Activated CD4-positive, alpha-beta T cell treated with anti-CD3 and anti-CD28 coated beads for 24 hours (primary cell): ENCODE measurements at regions not wholly inside any gene's neighbourhood (a gene's known extent, or its start where the extent isn't known, plus 50 kb on each side); places are given as distances from the start of the nearest gene placed in this dataset.
"Not testable (repeated sequence)": the region's sequence is repeated elsewhere in the genome, so short reads cannot be mapped to it uniquely, and the experiment has no call there.

Experiments
- DNase-seq, 2 donors: peaks; one replicate each; pipeline ENCODE4 v3.0.0-alpha.2; 2020; ENCODE audit warnings: low read depth in 2 of 2

DNA sequence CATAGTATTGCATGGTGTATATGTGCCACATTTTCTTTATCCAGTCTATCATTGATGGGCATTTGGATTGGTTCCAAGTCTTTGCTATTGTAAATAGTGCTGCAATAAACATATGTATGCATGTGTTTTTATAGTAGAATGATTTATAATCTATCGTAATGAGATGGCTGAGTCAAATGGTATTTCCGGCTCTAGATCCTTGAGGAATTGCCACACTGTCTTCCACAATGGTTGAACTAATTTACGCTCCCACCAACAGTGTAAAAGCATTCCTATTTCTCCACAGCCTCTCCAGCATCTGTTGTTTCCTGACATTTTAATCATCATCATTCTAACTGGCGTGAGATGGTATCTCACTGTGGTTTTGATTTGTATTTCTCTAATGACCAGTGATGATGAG lies 608.5 kb upstream of the SEMA6D start:
- DNase-seq, result not testable (repeated sequence)

GRCh38 chr15:47116698-47117097 lies 600.6 kb upstream of the SEMA6D start:
- no peak for DNase-seq

DNA sequence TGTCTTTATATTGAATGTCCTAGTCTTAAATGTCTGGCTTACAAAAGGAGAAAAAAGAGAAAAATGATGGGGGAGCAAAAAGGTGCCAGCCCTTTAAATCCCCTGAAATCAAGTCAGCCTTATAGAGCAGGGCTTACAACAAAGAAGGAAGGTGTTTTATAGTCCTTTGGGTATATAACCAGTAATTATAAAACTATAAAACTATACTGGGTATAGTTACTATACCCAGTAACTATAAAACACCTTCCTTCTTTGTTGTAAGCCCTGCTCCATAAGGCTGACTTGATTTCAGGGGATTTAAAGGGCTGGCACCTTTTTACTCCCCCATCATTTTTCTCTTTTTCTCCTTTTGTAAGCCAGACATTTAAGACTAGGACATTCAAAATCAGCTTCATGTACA lies 598.0 kb upstream of the SEMA6D start:
- DNase-seq, result no peak

- DNase-seq, result no peak
These were observed 592.7 kb upstream of the SEMA6D start for GRCh38 chr15:47124430-47125102.

- no peak for DNase-seq
These were observed 588.3 kb upstream of the SEMA6D start for GRCh38 chr15:47129033-47129432.

DNA sequence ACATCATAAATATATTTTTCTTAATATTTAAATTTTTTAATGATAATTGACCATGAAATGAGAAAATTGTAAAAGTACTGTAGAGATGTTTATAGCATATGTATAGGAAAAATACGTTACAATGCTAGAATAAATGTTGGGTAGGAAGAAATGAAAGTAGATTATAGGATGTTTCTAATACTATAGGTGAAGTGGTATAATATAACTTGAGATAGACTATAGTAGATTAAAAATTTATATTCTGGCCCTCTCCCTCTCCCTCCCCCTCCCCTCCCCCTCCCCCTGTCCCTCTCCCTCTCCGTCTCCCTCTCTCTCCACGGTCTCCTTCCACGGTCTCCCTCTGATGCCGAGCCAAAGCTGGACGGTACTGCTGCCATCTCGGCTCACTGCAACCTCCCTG lies 585.9 kb upstream of the SEMA6D start:
- DNase-seq, result not testable (repeated sequence)

DNA sequence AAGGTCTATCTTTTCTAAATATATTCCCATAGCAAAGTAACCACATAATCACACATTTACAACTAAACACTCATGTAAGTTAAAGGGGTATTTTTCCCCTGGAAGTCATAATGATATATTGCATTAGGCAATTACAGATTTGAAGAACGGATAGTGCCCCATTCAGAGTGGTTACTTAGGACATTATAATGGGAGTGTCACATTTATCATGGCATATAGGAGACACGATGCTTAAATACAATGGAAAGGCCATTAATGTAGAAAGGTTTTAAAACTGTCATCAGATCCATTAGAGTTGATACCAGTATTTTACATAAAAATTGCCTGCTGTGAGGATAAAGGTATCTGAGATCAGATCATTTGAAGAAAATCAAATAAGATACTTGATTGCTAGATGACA lies 582.0 kb upstream of the SEMA6D start:
- no peak for DNase-seq

DNA sequence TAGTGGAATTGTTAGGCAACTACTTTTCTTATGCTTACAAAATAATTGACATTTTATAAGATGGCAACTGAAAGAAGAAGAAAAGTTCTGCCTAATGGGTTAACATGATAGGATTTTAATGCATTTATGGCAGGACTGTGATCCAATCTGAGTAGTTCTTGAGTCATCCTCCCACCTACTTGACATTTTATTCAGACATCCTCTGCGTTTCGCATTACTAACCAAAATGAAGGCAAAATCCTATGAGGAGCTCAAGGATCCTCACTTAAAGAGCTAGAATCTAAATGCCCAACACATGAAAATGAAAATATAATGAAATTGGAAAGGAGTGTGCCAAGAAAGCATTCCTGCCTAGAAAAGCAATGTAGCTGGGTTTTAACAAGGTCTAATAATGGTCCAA lies 581.1 kb upstream of the SEMA6D start:
- DNase-seq, result no peak

DNA sequence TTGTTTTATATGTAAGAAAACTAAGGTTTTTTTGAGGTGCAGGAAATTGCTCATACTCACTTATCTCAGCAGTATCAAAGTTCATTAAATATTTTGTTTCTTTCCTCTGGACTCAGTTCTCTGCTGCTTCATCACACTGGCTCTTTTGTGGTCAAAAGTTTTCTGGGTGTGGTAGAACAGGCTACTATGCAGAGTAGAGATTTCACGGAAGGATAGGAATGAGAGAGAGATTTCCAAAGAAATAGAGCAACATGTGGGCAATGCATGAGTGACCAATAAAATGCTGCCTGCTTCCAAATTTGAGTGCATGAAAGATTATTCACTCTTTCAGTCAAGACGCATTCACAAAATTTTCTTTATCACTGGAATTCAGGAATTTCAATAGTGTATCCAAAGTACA lies 577.3 kb upstream of the SEMA6D start:
- no peak for DNase-seq

- no peak for DNase-seq
These were observed 559.5 kb upstream of the SEMA6D start for GRCh38 chr15:47157827-47158226.

DNA sequence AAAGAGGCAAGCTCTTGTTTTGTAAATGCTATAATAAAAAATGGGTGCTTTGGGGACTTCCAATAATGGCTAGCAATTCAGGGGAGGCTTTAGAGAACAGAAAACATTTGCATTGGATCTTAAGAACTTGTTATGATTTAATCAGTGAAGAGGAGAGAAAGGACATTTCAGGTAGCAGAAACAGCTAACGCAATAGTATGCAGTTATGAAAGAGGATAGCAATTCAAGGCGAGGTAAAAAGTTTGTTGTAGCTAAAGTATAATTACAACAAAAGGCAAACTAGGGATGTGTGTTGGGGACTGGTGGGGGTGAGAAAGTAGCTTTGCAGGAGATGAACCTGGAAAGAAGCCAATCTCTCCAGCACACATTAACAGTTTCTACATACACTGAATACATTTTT lies 558.7 kb upstream of the SEMA6D start:
- DNase-seq, result no peak

GRCh38 chr15:47177177-47177576 lies 540.1 kb upstream of the SEMA6D start:
- DNase-seq, result no peak

DNA sequence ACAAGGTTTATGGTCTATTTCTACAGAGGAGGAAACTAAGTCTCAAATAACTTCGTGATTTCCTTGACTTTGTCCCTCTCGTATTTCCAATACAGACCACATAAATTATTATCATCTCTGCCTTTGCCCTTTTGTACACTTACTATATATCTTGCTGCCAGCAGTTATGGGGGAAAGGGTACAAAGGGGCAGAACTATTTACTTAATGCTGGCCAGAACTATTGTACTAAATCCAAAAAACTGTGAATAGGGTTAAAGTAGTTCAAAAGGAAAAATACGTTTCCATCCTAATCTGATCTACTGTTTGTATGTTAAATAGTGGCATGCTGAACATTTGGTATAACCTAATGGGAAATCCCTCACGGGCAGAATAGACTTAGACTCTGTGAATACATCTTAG lies 537.3 kb upstream of the SEMA6D start:
- DNase-seq, result no peak

DNA sequence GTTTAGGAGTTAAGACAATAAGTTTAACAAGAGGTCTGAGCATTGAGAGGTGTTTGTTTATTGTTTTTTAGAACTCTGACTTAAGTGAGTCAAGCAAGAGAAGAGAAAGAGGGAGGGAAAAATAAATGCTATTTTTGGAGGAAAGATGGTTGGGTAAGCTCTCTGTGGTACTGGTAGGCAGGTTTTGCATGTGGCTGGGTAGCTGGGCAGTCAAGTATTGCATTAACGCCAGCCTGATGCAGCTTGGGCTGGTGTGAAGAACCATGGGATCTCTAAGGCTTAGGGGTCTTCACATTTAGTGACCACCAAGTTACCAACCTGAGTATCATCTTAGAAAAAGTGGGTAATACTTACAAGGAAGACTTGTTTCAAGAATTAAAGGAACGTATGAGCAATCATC lies 534.5 kb upstream of the SEMA6D start:
- no peak for DNase-seq

- DNase-seq, result peak in 1 of 2 donors; percentile 2
These were observed 533.0 kb upstream of the SEMA6D start for GRCh38 chr15:47184003-47184907.

GRCh38 chr15:47184908-47185801 lies 532.1 kb upstream of the SEMA6D start:
- DNase-seq, result no peak

DNA sequence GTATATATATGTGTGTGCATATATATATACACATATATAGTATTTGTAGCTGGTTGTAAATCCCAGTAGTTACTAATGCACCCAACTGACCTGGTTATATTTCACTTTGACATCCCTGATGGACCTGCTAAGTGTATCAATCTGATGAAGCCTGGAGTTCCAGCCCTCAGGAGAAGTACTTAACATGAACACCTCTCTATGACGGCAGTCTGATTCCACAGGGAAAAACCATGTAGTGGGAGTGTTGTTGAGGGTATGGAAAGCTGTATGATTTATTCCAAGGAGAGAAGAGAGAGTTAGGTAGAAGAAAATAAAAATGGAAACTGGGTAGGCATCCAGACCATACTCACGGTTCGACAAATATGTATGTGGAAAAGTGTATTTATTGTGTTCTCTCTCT lies 531.2 kb upstream of the SEMA6D start:
- no peak for DNase-seq

- DNase-seq, result no peak
These were observed 528.4 kb upstream of the SEMA6D start for GRCh38 chr15:47188758-47189507.

DNA sequence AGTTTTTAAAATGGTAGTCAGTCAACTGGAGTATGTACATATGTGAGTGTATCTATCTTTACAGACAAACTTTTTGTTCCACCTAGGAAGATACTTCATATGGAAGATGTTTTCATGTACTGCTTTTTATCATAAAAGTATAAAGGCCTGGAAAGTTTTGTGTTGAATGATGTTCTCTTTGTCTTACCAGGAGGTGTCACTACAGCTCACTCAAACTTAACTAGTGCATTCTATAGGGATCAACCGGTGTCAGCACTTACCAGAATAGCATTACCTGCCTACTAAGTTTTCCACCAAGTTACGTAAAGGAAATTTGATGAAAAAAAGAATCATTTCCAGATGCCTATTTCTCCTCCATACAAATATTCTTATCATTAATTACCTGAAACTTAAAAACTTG lies 522.6 kb upstream of the SEMA6D start:
- no peak for DNase-seq

GRCh38 chr15:47196048-47196447 lies 521.3 kb upstream of the SEMA6D start:
- DNase-seq, result peak; percentile 12 to 29

DNA sequence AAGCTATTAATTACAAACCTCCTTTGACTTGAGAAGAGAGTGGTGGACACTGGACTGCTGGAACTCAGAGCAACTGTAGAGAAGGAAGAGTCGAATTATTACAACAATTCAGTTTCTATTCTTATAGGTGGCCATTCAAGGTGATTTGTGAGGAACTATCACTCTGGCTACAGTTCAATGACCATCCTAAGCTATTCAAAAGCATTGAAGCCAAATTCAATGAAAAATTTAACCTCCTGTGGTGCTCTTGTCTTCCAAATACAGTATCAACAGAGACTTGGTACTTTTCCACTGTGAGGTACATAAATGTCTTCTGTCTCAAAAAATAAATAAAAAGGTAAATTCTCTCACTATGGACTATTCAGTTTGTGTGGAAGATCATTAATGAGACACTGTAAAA lies 513.3 kb upstream of the SEMA6D start:
- DNase-seq, result no peak
